ENCODE measurements at regions not wholly inside any gene's neighbourhood (a gene's known extent, or its start where the extent isn't known, plus 50 kb on each side); places are given as distances from the start of the nearest gene placed in this dataset.

GRCh38 chr6:145290122-145290521 is 445.2 kb downstream of the EPM2A start:
- Histone ChIP-seq H3K18ac (ENCODE audit: low read length) (no peak overlapping the region), H3K9ac (ENCODE audit: low read length) (no peak overlapping the region), H3K4me1 (ENCODE audit: control insufficient read depth, low read depth, low read length) (no peaks in the 10 kb centered on the region), H3K4ac (ENCODE audit: low read depth, low read length) (no peak overlapping the region), H3K4me2 (ENCODE audit: low read length) (no peak overlapping the region), H3K79me2 (ENCODE audit: control insufficient read depth, insufficient read depth, low read length) (no peaks in the 10 kb centered on the region), H2BK120ac (ENCODE audit: low read depth, low read length) (no peak overlapping the region), H3K36me3 (ENCODE audit: control insufficient read depth, insufficient read depth, low read length) (no peaks in the 10 kb centered on the region), H2BK5ac (ENCODE audit: low read length) (no peak overlapping the region), H2BK15ac (replicated peaks; ENCODE audit: low read depth) (no peak overlapping the region), H3K23ac (ENCODE audit: low read length) (no peak overlapping the region), H4K5ac (ENCODE audit: low read length) (no peak overlapping the region), H3K79me1 (ENCODE audit: low read length) (no peaks in the 10 kb centered on the region), H3K4me3 (ENCODE audit: low read length) (no peak overlapping the region), H2AK5ac (ENCODE audit: low read length) (no peak overlapping the region), H4K8ac (ENCODE audit: low read depth, low read length) (no peak overlapping the region), H3K27ac (ENCODE audit: low read depth, low read length) (no peak overlapping the region), H3K56ac (ENCODE audit: low read length) (no peak overlapping the region), H3K27me3 (ENCODE audit: insufficient read depth, low read length, poor library complexity) (no peaks in the 10 kb centered on the region)
- WGBS (ENCODE audit: extremely low coverage, insufficient coverage, low lambda C conversion rate) = no CpG with 5 or more reads among the region's 2 CpGs
- DNase-seq = no peak

DNA sequence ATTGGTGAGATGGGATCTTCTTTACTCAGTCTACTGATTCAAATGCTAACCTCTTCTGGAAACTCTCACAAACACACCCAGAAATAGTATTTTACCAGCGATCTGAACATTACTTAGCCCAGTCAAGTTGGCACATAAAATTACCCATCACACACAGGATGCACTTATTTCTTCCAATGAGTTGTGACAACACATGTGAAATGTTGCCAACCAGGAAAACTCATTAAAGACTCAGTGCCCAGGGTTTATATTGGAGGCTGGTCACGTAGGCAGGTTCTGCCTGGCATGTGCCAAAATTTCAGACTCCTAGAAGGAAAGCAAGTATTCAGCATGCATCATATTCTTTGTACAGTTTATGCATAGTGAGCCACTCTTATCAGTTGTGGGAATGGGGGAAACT is 443.3 kb downstream of the EPM2A start:
- no peaks in the 10 kb centered on the region for H3K27me3 ChIP-seq (ENCODE audit: insufficient read depth, low read length, poor library complexity)
- no peak overlapping the region for H3K9ac ChIP-seq (ENCODE audit: low read length)
- H3K4me3 ChIP-seq (ENCODE audit: low read length) = no peak overlapping the region
- H2AK5ac ChIP-seq (ENCODE audit: low read length) = no peak overlapping the region
- H3K4me2 ChIP-seq (ENCODE audit: low read length) = no peak overlapping the region
- WGBS (ENCODE audit: extremely low coverage, insufficient coverage, low lambda C conversion rate) = no CpG with 5 or more reads among the region's 2 CpGs
- no peaks in the 10 kb centered on the region for H3K36me3 ChIP-seq (ENCODE audit: control insufficient read depth, insufficient read depth, low read length)
- DNase-seq = no peak
- H2BK15ac ChIP-seq (replicated peaks; ENCODE audit: low read depth) = no peak overlapping the region
- H2BK5ac ChIP-seq (ENCODE audit: low read length) = no peak overlapping the region
- no peaks in the 10 kb centered on the region for H3K79me2 ChIP-seq (ENCODE audit: control insufficient read depth, insufficient read depth, low read length)
- no peak overlapping the region for H4K5ac ChIP-seq (ENCODE audit: low read length)
- no peak overlapping the region for H4K8ac ChIP-seq (ENCODE audit: low read depth, low read length)
- no peak overlapping the region for H2BK120ac ChIP-seq (ENCODE audit: low read depth, low read length)
- no peak overlapping the region for H3K18ac ChIP-seq (ENCODE audit: low read length)
- H3K56ac ChIP-seq (ENCODE audit: low read length) = no peak overlapping the region
- no peaks in the 10 kb centered on the region for H3K79me1 ChIP-seq (ENCODE audit: low read length)
- H3K4me1 ChIP-seq (ENCODE audit: control insufficient read depth, low read depth, low read length) = no peaks in the 10 kb centered on the region
- H3K27ac ChIP-seq (ENCODE audit: low read depth, low read length) = no peak overlapping the region
- H3K23ac ChIP-seq (ENCODE audit: low read length) = no peak overlapping the region
- no peak overlapping the region for H3K4ac ChIP-seq (ENCODE audit: low read depth, low read length)

- H3K23ac ChIP-seq (ENCODE audit: low read length) = no peak overlapping the region
- H3K79me1 ChIP-seq (ENCODE audit: low read length) = no peaks in the 10 kb centered on the region
- H2BK120ac ChIP-seq (ENCODE audit: low read depth, low read length) = no peak overlapping the region
Observed at GRCh38 chr6:145294942-145295341, 440.4 kb downstream of the EPM2A start.

DNA sequence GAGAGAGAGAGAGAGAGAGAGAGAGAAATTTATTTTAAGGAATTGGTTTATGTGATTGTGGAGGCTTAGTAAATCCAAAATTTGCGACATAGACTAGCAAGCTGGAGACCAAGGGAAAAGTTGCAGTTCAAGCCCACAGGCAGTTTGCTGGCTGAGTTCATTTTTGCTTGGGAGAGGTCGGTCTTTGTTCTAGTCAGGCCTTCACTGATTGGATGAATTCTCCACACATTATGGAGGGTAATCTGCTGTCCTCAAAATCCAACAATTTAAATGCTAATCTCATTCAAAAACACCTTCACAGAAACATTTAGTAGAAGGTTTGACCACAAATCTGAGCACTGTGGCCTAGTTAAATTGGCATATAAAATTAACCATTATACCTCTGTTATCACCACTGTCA is 439.6 kb downstream of the EPM2A start:
- Histone ChIP-seq H2BK120ac (ENCODE audit: low read depth, low read length) (no peak overlapping the region), H4K8ac (ENCODE audit: low read depth, low read length) (no peak overlapping the region), H3K27ac (ENCODE audit: low read depth, low read length) (no peak overlapping the region), H3K36me3 (ENCODE audit: control insufficient read depth, insufficient read depth, low read length) (no peaks in the 10 kb centered on the region), H3K9ac (ENCODE audit: low read length) (no peak overlapping the region), H3K56ac (ENCODE audit: low read length) (no peak overlapping the region), H3K4me1 (ENCODE audit: control insufficient read depth, low read depth, low read length) (no peaks in the 10 kb centered on the region), H3K4me2 (ENCODE audit: low read length) (no peak overlapping the region), H2BK15ac (replicated peaks; ENCODE audit: low read depth) (no peak overlapping the region), H3K18ac (ENCODE audit: low read length) (no peak overlapping the region), H2BK5ac (ENCODE audit: low read length) (no peak overlapping the region), H3K79me2 (ENCODE audit: control insufficient read depth, insufficient read depth, low read length) (no peaks in the 10 kb centered on the region), H3K27me3 (ENCODE audit: insufficient read depth, low read length, poor library complexity) (no peaks in the 10 kb centered on the region), H3K4me3 (ENCODE audit: low read length) (no peak overlapping the region), H4K5ac (ENCODE audit: low read length) (no peak overlapping the region), H2AK5ac (ENCODE audit: low read length) (no peak overlapping the region), H3K4ac (ENCODE audit: low read depth, low read length) (no peak overlapping the region), H3K23ac (ENCODE audit: low read length) (no peak overlapping the region), H3K79me1 (ENCODE audit: low read length) (no peaks in the 10 kb centered on the region)
- no peak for DNase-seq
- WGBS (ENCODE audit: extremely low coverage, insufficient coverage, low lambda C conversion rate) = no CpG with 5 or more reads among the region's 2 CpGs

More at GRCh38 chr6:145294942-145295341, 440.4 kb downstream of the EPM2A start:
- Histone ChIP-seq H2AK5ac (ENCODE audit: low read length) (no peak overlapping the region), H4K8ac (ENCODE audit: low read depth, low read length) (no peak overlapping the region), H3K9ac (ENCODE audit: low read length) (no peak overlapping the region), H3K79me2 (ENCODE audit: control insufficient read depth, insufficient read depth, low read length) (no peaks in the 10 kb centered on the region), H2BK5ac (ENCODE audit: low read length) (no peak overlapping the region), H4K5ac (ENCODE audit: low read length) (no peak overlapping the region), H3K27ac (ENCODE audit: low read depth, low read length) (no peak overlapping the region), H3K56ac (ENCODE audit: low read length) (no peak overlapping the region), H3K4me2 (ENCODE audit: low read length) (no peak overlapping the region), H3K36me3 (ENCODE audit: control insufficient read depth, insufficient read depth, low read length) (no peaks in the 10 kb centered on the region), H3K4ac (ENCODE audit: low read depth, low read length) (no peak overlapping the region), H2BK15ac (replicated peaks; ENCODE audit: low read depth) (no peak overlapping the region), H3K18ac (ENCODE audit: low read length) (no peak overlapping the region), H3K27me3 (ENCODE audit: insufficient read depth, low read length, poor library complexity) (no peaks in the 10 kb centered on the region), H3K4me3 (ENCODE audit: low read length) (no peak overlapping the region), H3K4me1 (ENCODE audit: control insufficient read depth, low read depth, low read length) (no peaks in the 10 kb centered on the region)
- no peak for DNase-seq
- WGBS (ENCODE audit: extremely low coverage, insufficient coverage, low lambda C conversion rate) = no CpG with 5 or more reads among the region's 4 CpGs

DNA sequence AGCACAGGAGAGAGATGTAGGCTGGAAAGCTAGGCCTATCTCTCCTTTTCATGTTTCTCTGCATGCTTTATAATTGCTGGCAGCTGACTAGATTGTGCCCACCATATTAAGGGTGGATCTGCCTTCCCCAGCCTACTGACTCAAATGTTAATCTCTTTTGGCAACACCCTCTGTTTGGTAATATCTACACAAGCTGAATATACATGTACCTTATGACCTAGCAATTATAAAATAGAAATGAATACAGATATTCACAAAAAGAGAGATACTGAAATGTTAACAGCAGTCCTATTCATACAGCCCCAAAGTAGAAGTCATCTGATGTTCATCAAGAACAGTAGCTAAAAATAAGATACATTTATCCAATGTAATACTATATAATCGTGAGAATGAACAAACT is 429.6 kb downstream of the EPM2A start:
- WGBS (ENCODE audit: extremely low coverage, insufficient coverage, low lambda C conversion rate) = no CpG with 5 or more reads among the region's 1 CpG
- no peaks in the 10 kb centered on the region for H3K27me3 ChIP-seq (ENCODE audit: insufficient read depth, low read length, poor library complexity)

GRCh38 chr6:145306489-145306888 is 428.8 kb downstream of the EPM2A start:
- WGBS (ENCODE audit: extremely low coverage, insufficient coverage, low lambda C conversion rate) = no CpG with 5 or more reads among the region's 5 CpGs
- no peaks in the 10 kb centered on the region for H3K27me3 ChIP-seq (ENCODE audit: insufficient read depth, low read length, poor library complexity)
- no peak overlapping the region for H3K27ac ChIP-seq (ENCODE audit: low read depth, low read length)
- no peak overlapping the region for H2BK15ac ChIP-seq (replicated peaks; ENCODE audit: low read depth)
- no peak overlapping the region for H4K5ac ChIP-seq (ENCODE audit: low read length)
- H3K4me2 ChIP-seq (ENCODE audit: low read length) = no peak overlapping the region
- H3K79me2 ChIP-seq (ENCODE audit: control insufficient read depth, insufficient read depth, low read length) = no peaks in the 10 kb centered on the region
- H4K8ac ChIP-seq (ENCODE audit: low read depth, low read length) = no peak overlapping the region
- H2BK120ac ChIP-seq (ENCODE audit: low read depth, low read length) = no peak overlapping the region
- no peaks in the 10 kb centered on the region for H3K79me1 ChIP-seq (ENCODE audit: low read length)
- H2AK5ac ChIP-seq (ENCODE audit: low read length) = no peak overlapping the region
- no peak overlapping the region for H2BK5ac ChIP-seq (ENCODE audit: low read length)
- no peak overlapping the region for H3K4ac ChIP-seq (ENCODE audit: low read depth, low read length)
- DNase-seq = no peak
- H3K4me1 ChIP-seq (ENCODE audit: control insufficient read depth, low read depth, low read length) = no peaks in the 10 kb centered on the region
- H3K56ac ChIP-seq (ENCODE audit: low read length) = no peak overlapping the region
- no peak overlapping the region for H3K4me3 ChIP-seq (ENCODE audit: low read length)
- no peak overlapping the region for H3K18ac ChIP-seq (ENCODE audit: low read length)
- H3K36me3 ChIP-seq (ENCODE audit: control insufficient read depth, insufficient read depth, low read length) = no peaks in the 10 kb centered on the region
- no peak overlapping the region for H3K9ac ChIP-seq (ENCODE audit: low read length)
- H3K23ac ChIP-seq (ENCODE audit: low read length) = no peak overlapping the region

More for the DNA sequence above, 429.6 kb downstream of the EPM2A start:
- no peak overlapping the region for H2BK120ac ChIP-seq (ENCODE audit: low read depth, low read length)
- no peak overlapping the region for H3K4ac ChIP-seq (ENCODE audit: low read depth, low read length)
- H3K56ac ChIP-seq (ENCODE audit: low read length) = no peak overlapping the region
- no peak overlapping the region for H4K5ac ChIP-seq (ENCODE audit: low read length)
- H2BK5ac ChIP-seq (ENCODE audit: low read length) = no peak overlapping the region
- no peak overlapping the region for H3K4me3 ChIP-seq (ENCODE audit: low read length)
- no peak overlapping the region for H3K9ac ChIP-seq (ENCODE audit: low read length)
- no peaks in the 10 kb centered on the region for H3K79me2 ChIP-seq (ENCODE audit: control insufficient read depth, insufficient read depth, low read length)
- DNase-seq = no peak
- no peak overlapping the region for H4K8ac ChIP-seq (ENCODE audit: low read depth, low read length)
- no peak overlapping the region for H3K23ac ChIP-seq (ENCODE audit: low read length)
- H2AK5ac ChIP-seq (ENCODE audit: low read length) = no peak overlapping the region
- no peak overlapping the region for H3K27ac ChIP-seq (ENCODE audit: low read depth, low read length)
- no peak overlapping the region for H3K18ac ChIP-seq (ENCODE audit: low read length)
- H3K4me1 ChIP-seq (ENCODE audit: control insufficient read depth, low read depth, low read length) = no peaks in the 10 kb centered on the region
- H3K4me2 ChIP-seq (ENCODE audit: low read length) = no peak overlapping the region
- no peak overlapping the region for H2BK15ac ChIP-seq (replicated peaks; ENCODE audit: low read depth)
- H3K79me1 ChIP-seq (ENCODE audit: low read length) = no peaks in the 10 kb centered on the region
- no peaks in the 10 kb centered on the region for H3K36me3 ChIP-seq (ENCODE audit: control insufficient read depth, insufficient read depth, low read length)
